SU-DHL-6 (cell line): ENCODE measurements at regions not wholly inside any gene's neighbourhood (a gene's known extent, or its start where the extent isn't known, plus 50 kb on each side); places are given as distances from the start of the nearest gene placed in this dataset.

Experiments used
- CTCF ChIP-seq: fragments of 200-600 bp; sonication (generic); IDR thresholded peaks from one replicate; pipeline ENCODE4 v1.5.1; 2017; ENCODE audit warnings: antibody characterized with exemption, mild to moderate bottlenecking, low read length, moderate library complexity; ENCODE audit not compliant: insufficient read depth, poor library complexity, severe bottlenecking
- EZH2phosphoT487 ChIP-seq: fragments of 200-600 bp; sonication (generic), shearing (Covaris generic); conservative IDR thresholded peaks from 2 replicates; pipeline ENCODE4 v1.6.1; 2018; ENCODE audit warnings: mild to moderate bottlenecking, antibody characterized with exemption, low read length, moderate library complexity, mixed read lengths

GRCh38 chr20:30602424-30602823 is 655.0 kb upstream of the DEFB115 start:
- TF ChIP-seq CTCF, result no peak
- TF ChIP-seq EZH2phosphoT487, result no peak
